Panc1 (cell line): ENCODE measurements at regions not wholly inside any gene's neighbourhood (a gene's known extent, or its start where the extent isn't known, plus 50 kb on each side); places are given as distances from the start of the nearest gene placed in this dataset.

ENCODE experiments used
- ATAC-seq: fragments of 200-7000 bp; cut with Tn5 transposase; 2 replicates; pipeline ENCODE4 v1.9.1; 2020; ENCODE audit warnings: mild to moderate bottlenecking, moderate library complexity
- BruUV-seq: library from RNA; stranded (reverse); fragments of 400-500 nt; replicated peaks from 2 replicates; lab custom pipeline; 2021; lab: Mats Ljungman, UMichigan
- CTCF ChIA-PET: fragments of 300-600 bp; sonication (Branson Sonifier 250); formaldehyde crosslinking; loops from one replicate; lab custom pipeline; 2022; ENCODE audit warnings: antibody characterized with exemption; lab: Charles Lee
- POLR2A ChIA-PET: fragments of 300-600 bp; sonication (Branson Sonifier 250); formaldehyde crosslinking; loops from one replicate; lab custom pipeline; 2022; ENCODE audit warnings: antibody characterized with exemption; lab: Charles Lee
- DNase-seq: peaks from one replicate; pipeline ENCODE4 v3.0.0-alpha.2; 2010; ENCODE audit warnings: low read depth, low spot score
- H3K27ac ChIP-seq: 2 replicates; pipeline ENCODE4 v1.5.1; 2011; ENCODE audit warnings: mild to moderate bottlenecking, low read length, inconsistent platforms
- H3K27me3 ChIP-seq: fragments of 200-500 bp; sonication (Bioruptor generic); 2 replicates; pipeline ENCODE4 v1.6.0; 2014; ENCODE audit warnings: low read length, inconsistent platforms; ENCODE audit not compliant: control insufficient read depth, insufficient read depth
- H3K36me3 ChIP-seq: fragments of 200-500 bp; sonication (Bioruptor generic); 2 replicates; pipeline ENCODE4 v1.5.1; 2014; ENCODE audit warnings: inconsistent platforms, mild to moderate bottlenecking, low read length, moderate library complexity; ENCODE audit not compliant: control insufficient read depth, insufficient read depth
- H3K4me1 ChIP-seq: 2 replicates; pipeline ENCODE4 v1.5.1; 2011; ENCODE audit warnings: inconsistent platforms, mild to moderate bottlenecking, low read length, moderate library complexity; ENCODE audit not compliant: control insufficient read depth, insufficient read depth
- H3K4me3 ChIP-seq, 2 experiments: 2 replicates each; pipeline ENCODE4 v1.5.1; 2011 to 2012; ENCODE audit warnings: low read depth in 2 of 2, low read length in 2 of 2, mild to moderate bottlenecking in 2 of 2, inconsistent platforms in 1 of 2, moderate library complexity in 1 of 2
- H3K9me3 ChIP-seq: fragments of 200-500 bp; sonication (Bioruptor generic); 2 replicates; pipeline ENCODE4 v1.5.1; 2014; ENCODE audit warnings: low read depth, mild to moderate bottlenecking, inconsistent platforms, low read length, moderate library complexity; ENCODE audit not compliant: control insufficient read depth, insufficient read depth
- CTCF ChIP-seq: fragments of 450-650 bp; IDR thresholded peaks from 2 replicates; pipeline ENCODE4 v1.5.1; 2017; ENCODE audit warnings: mild to moderate bottlenecking
- POLR2AphosphoS5 ChIP-seq: IDR thresholded peaks from 2 replicates; pipeline ENCODE4 v1.6.1; 2012; ENCODE audit warnings: mild to moderate bottlenecking, low read depth, low read length, moderate library complexity
- REST ChIP-seq, 2 experiments: IDR thresholded peaks; 2 replicates each; pipeline ENCODE4 v1.6.1; 2011 to 2012; ENCODE audit warnings: low read depth in 2 of 2, control low read depth in 1 of 2, low read length in 1 of 2, mild to moderate bottlenecking in 1 of 2, moderate library complexity in 1 of 2; ENCODE audit not compliant: insufficient read depth in 1 of 2
- SIN3A ChIP-seq: IDR thresholded peaks from 2 replicates; pipeline ENCODE4 v1.6.1; 2012; ENCODE audit warnings: low read depth, mild to moderate bottlenecking, low read length, moderate library complexity, borderline replicate concordance; ENCODE audit not compliant: insufficient read depth
- TCF7L2 ChIP-seq: IDR thresholded peaks from 2 replicates; pipeline ENCODE4 v1.6.1; 2011; ENCODE audit warnings: mild to moderate bottlenecking, low read depth, low read length, inconsistent platforms
- in situ Hi-C: cut with HindIII; loops from 2 replicates; pipeline ENCODE4 v1.10.0; 2016; ENCODE audit warnings: low sequenced_read_pairs, low pct_unique_long_range_greater_than_20kb
- intact Hi-C: fragments of 100-400 bp; cut with micrococcal nuclease; formaldehyde crosslinking; loops from one replicate; pipeline ENCODE4 v1.10.0; 2022; ENCODE audit not compliant: unreplicated experiment

GRCh38 chr12:97910559-97910958 is 448.0 kb downstream of the RMST start:
- no peaks in the 10 kb centered on the region for H3K4me1 ChIP-seq
- ATAC-seq = no peak
- H3K27me3 ChIP-seq = no peaks in the 10 kb centered on the region
- no peak overlapping the region for H3K4me3 ChIP-seq
- intact Hi-C loops (no loop called here), in situ Hi-C loops (no loop called here)
- no peak for DNase-seq
- TF ChIP-seq POLR2AphosphoS5 (no peak), TCF7L2 (no peak), REST (IDR thresholded peaks at IDR 0.05; ENCODE audit: insufficient read depth in 1 of 2, low read depth in 2 of 2, low read length in 1 of 2) (no peak), SIN3A (no peak), CTCF (no peak)
- H3K9me3 ChIP-seq = no peaks in the 10 kb centered on the region
- no peak overlapping the region for H3K27ac ChIP-seq
- ChIA-PET POLR2A (interaction anchor here (0.6 kb wide), 1 partner anchor 37 kb away, joined by 5 read pairs; no protein-coding TSS in a partner anchor), CTCF (no interaction called here)
- no TSS peak for BruUV-seq
- H3K36me3 ChIP-seq = no peaks in the 10 kb centered on the region

GRCh38 chr12:97912943-97913342 is 450.3 kb downstream of the RMST start:
- BruUV-seq = no TSS peak
- ChIA-PET CTCF (no interaction called here), POLR2A (no interaction called here)
- no peaks in the 10 kb centered on the region for H3K4me1 ChIP-seq
- H3K36me3 ChIP-seq = no peaks in the 10 kb centered on the region
- no peaks in the 10 kb centered on the region for H3K9me3 ChIP-seq
- no peak overlapping the region for H3K4me3 ChIP-seq
- no peak for ATAC-seq
- no peak for TF ChIP-seq TCF7L2
- no peak for TF ChIP-seq SIN3A
- TF ChIP-seq REST (IDR thresholded peaks at IDR 0.05; ENCODE audit: insufficient read depth in 1 of 2, low read depth in 2 of 2, low read length in 1 of 2) = no peak
- no peaks in the 10 kb centered on the region for H3K27me3 ChIP-seq
- no peak overlapping the region for H3K27ac ChIP-seq
- intact Hi-C loops (no loop called here), in situ Hi-C loops (no loop called here)
- no peak for DNase-seq
